ENCODE measurements at regions not wholly inside any gene's neighbourhood (a gene's known extent, or its start where the extent isn't known, plus 50 kb on each side); places are given as distances from the start of the nearest gene placed in this dataset.
"Not testable (repeated sequence)": the region's sequence is repeated elsewhere in the genome, so short reads cannot be mapped to it uniquely, and the experiment has no call there.

DNA sequence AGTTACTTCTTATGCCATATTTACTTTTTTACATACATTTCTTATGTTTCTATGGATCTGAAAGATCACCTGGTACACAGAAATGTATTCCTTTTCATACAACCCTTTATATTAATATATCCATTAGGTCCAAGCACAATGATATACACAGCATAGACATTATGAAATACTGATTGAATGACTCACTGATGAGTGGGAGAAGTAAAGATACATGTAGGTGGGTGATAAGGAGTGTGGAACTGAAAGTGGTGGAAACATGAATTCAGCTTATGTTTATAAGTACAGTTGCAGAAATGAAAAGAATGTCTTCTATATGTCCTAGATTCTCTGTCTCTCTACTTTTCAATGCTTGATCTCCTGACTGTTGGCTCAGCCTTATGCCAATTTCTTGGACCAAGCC is 87.9 kb downstream of the YIPF7 start:
- Histone ChIP-seq H3K4me3 (ENCODE audit: extremely low read depth, insufficient read depth, low read length, poor library complexity, severe bottlenecking) (no peak overlapping the region), H3K4me1 (ENCODE audit: control insufficient read depth, insufficient read depth, low read length, poor library complexity, severe bottlenecking) (no peaks in the 10 kb centered on the region), H3K9me3 (ENCODE audit: control insufficient read depth, low read length) (no peaks in the 10 kb centered on the region), H3K27ac (ENCODE audit: low read depth, low read length, severe bottlenecking) (no peak overlapping the region), H3K36me3 (ENCODE audit: control insufficient read depth, insufficient read depth, low read length) (no peaks in the 10 kb centered on the region)

DNA sequence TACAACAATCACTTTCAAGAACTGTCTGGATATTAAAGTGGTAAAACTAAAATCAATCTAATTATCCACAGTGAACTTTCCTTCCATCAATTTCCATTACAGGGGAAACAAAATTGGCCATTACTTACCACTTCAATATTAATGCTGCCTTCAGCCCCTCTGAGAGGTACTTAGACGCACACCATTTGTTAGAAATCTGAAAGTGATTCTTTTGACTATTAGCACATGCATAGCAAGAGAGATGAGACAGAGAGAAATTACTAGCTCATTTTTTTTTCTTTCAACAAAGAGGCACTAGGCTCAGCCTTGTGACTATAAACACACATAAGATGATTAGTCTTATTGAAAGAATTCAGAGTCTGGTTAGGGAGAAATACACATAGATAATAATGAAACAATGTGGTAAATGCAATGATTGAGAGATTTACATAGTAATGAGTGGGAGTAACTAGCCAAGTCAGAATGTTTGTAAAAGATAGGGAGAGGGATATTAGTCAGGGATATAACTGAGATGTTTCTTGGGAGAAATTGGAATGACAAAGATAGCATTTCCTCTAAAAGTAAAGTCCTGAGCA is 93.3 kb downstream of the YIPF7 start:
- H3K9me3 ChIP-seq (ENCODE audit: control insufficient read depth, low read length) = no peaks in the 10 kb centered on the region
- no CpG with 5 or more reads among the region's 1 CpG for WGBS, 2 experiments (ENCODE audit: insufficient coverage in 2 of 2)
- no peaks in the 10 kb centered on the region for H3K36me3 ChIP-seq (ENCODE audit: control insufficient read depth, insufficient read depth, low read length)
- H3K4me3 ChIP-seq (ENCODE audit: extremely low read depth, insufficient read depth, low read length, poor library complexity, severe bottlenecking) = no peak overlapping the region
- no peak overlapping the region for H3K27ac ChIP-seq (ENCODE audit: low read depth, low read length, severe bottlenecking)
- H3K4me1 ChIP-seq (ENCODE audit: control insufficient read depth, insufficient read depth, low read length, poor library complexity, severe bottlenecking) = no peaks in the 10 kb centered on the region

DNA sequence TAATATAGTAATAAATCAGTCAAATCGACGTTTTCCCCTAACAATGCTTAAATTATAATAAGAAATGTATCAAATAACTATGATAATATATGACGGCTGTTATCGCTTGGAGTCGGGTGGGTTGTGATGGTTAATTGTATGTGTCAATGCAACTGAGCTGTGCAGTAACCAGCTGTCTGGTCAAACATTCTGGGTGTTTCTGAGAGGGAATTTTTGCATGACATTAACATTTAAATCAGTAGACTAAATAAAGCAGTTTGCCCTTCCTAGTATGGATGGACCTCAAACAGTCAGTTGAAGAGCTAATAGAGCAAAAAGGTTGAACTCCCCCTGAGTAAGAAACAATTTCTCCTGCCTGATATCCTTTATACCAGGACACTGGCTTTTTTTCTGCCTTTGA is 96.7 kb downstream of the YIPF7 start:
- H3K27ac ChIP-seq (ENCODE audit: low read depth, low read length, severe bottlenecking) = no peak overlapping the region
- WGBS, 2 experiments (ENCODE audit: insufficient coverage in 2 of 2) = no CpG with 5 or more reads among the region's 5 CpGs
- no peaks in the 10 kb centered on the region for H3K9me3 ChIP-seq (ENCODE audit: control insufficient read depth, low read length)
- H3K4me3 ChIP-seq (ENCODE audit: extremely low read depth, insufficient read depth, low read length, poor library complexity, severe bottlenecking) = no peak overlapping the region
- no peaks in the 10 kb centered on the region for H3K4me1 ChIP-seq (ENCODE audit: control insufficient read depth, insufficient read depth, low read length, poor library complexity, severe bottlenecking)
- no peaks in the 10 kb centered on the region for H3K36me3 ChIP-seq (ENCODE audit: control insufficient read depth, insufficient read depth, low read length)

DNA sequence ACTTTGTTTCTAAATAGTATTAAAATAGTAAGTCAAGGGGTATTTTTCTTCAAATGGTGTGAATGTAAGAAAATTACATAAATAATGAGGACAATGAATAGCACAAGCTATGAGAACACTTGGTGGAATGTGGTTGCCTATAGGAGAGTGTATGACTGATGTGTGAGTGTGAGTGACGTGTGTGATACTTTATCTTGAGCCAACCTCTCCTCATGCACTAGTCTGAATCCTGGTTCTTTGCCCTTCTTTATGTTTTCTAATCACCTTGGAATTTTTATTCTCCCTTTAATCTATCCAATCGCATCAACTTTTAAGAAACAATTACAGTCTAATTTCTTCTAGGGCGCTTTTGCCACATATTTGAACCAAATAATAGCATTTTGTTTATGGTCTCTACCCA is 98.2 kb downstream of the YIPF7 start:
- Histone ChIP-seq H3K27ac (ENCODE audit: low read depth, low read length, severe bottlenecking) (no peak overlapping the region), H3K9me3 (ENCODE audit: control insufficient read depth, low read length) (no peaks in the 10 kb centered on the region), H3K4me1 (ENCODE audit: control insufficient read depth, insufficient read depth, low read length, poor library complexity, severe bottlenecking) (no peaks in the 10 kb centered on the region), H3K36me3 (ENCODE audit: control insufficient read depth, insufficient read depth, low read length) (no peaks in the 10 kb centered on the region), H3K4me3 (ENCODE audit: extremely low read depth, insufficient read depth, low read length, poor library complexity, severe bottlenecking) (no peak overlapping the region)
- 100% methylated on average over 1 of the region's 3 CpGs; no CpG with 5 or more reads in 1 of the 2 experiments for WGBS, 2 experiments (ENCODE audit: insufficient coverage in 2 of 2)

DNA sequence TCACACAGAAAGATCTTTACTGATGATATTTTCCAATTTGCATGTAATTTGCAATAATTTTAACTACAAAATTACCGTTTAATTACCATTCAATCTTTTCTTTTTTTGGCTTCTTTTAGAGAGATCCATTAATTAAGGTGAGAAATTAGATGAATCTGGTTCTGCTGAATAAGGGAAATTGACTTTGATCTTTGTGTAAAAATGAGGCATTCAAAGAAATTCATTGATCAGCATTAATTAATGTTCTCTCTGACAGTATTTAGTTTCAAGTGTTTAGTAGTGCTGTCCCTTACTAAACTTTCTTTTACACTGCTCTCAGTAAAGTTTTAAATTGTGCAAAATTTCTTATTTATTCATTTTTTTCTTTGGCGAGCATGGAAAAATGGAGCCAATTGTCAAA is 97.2 kb upstream of the KCTD8 start:
- no peak overlapping the region for H3K27ac ChIP-seq (ENCODE audit: low read depth, low read length, severe bottlenecking)
- no peaks in the 10 kb centered on the region for H3K36me3 ChIP-seq (ENCODE audit: control insufficient read depth, insufficient read depth, low read length)
- WGBS, 2 experiments (ENCODE audit: insufficient coverage in 2 of 2) = no CpG with 5 or more reads among the region's 2 CpGs
- H3K9me3 ChIP-seq (ENCODE audit: control insufficient read depth, low read length) = no peaks in the 10 kb centered on the region
- H3K4me1 ChIP-seq (ENCODE audit: control insufficient read depth, insufficient read depth, low read length, poor library complexity, severe bottlenecking) = no peaks in the 10 kb centered on the region
- no peak overlapping the region for H3K4me3 ChIP-seq (ENCODE audit: extremely low read depth, insufficient read depth, low read length, poor library complexity, severe bottlenecking)

DNA sequence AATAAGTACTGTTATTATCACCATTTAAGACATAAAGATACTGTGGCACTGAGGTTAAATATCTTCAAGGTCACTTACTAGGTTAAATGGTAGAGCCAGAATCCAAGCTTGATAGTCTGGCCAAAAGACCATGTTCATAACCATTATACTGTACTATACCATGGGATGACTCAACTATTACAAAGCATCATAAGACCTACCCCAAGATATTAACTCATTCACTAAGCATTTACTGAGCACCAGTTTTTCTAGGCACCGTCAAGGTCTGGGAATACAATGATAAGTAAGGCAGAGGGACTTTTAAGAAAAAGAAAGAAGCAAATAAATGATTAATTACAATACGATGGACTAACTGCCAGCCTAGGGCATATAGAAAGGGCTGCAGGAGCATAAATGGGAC is 95.5 kb upstream of the KCTD8 start:
- Histone ChIP-seq H3K27ac (ENCODE audit: low read depth, low read length, severe bottlenecking) (no peak overlapping the region), H3K9me3 (ENCODE audit: control insufficient read depth, low read length) (no peaks in the 10 kb centered on the region), H3K4me3 (ENCODE audit: extremely low read depth, insufficient read depth, low read length, poor library complexity, severe bottlenecking) (no peak overlapping the region), H3K4me1 (ENCODE audit: control insufficient read depth, insufficient read depth, low read length, poor library complexity, severe bottlenecking) (no peaks in the 10 kb centered on the region), H3K36me3 (ENCODE audit: control insufficient read depth, insufficient read depth, low read length) (no peaks in the 10 kb centered on the region)
- WGBS, 2 experiments (ENCODE audit: insufficient coverage in 2 of 2) = 100% methylated on average over 1 of the region's 2 CpGs

DNA sequence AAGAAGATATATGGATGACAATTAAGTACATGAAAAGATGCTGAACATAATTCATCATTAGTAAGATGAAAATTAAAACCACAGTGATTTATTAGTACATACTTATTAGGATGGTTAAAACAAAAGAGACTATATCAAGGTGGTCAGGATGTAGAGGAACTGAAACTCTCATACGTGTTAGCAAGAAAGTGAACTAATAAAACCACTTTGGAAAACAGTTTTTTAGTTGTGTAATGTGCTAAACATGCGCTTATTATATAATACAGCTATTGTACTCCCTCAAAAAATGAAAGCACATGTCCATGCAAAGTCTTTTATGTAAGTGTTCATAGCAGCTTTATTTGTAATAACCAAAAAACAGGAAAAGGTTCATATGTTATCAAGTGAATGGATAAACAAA is 89.9 kb upstream of the KCTD8 start:
- Histone ChIP-seq H3K27ac (ENCODE audit: low read depth, low read length, severe bottlenecking) (no peak overlapping the region), H3K36me3 (ENCODE audit: control insufficient read depth, insufficient read depth, low read length) (no peaks in the 10 kb centered on the region), H3K4me1 (ENCODE audit: control insufficient read depth, insufficient read depth, low read length, poor library complexity, severe bottlenecking) (no peaks in the 10 kb centered on the region), H3K4me3 (ENCODE audit: extremely low read depth, insufficient read depth, low read length, poor library complexity, severe bottlenecking) (no peak overlapping the region), H3K9me3 (ENCODE audit: control insufficient read depth, low read length) (no peaks in the 10 kb centered on the region)
- 86% methylated on average over 1 of the region's 2 CpGs; no CpG with 5 or more reads in 1 of the 2 experiments for WGBS, 2 experiments (ENCODE audit: insufficient coverage in 2 of 2)

DNA sequence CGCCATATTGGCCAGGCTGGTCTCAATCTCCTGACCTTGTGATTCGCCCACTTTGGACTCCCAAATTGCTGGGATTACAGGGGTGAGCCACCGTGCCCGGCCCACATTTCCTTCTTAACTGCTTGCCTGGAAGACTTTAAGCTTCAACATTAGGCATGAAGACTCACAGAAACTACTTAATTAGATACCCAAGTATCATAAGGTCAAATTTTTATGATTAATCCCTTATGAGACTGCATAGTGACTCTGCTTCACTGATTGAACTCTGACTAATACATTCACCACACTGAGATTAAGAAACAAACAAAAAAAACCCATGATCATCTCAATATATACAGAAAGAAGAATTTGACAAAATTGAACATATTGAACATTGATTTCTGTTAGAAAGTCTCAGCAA is 87.4 kb upstream of the KCTD8 start:
- H3K4me3 ChIP-seq (ENCODE audit: extremely low read depth, insufficient read depth, low read length, poor library complexity, severe bottlenecking) = no peak overlapping the region
- WGBS, 2 experiments (ENCODE audit: insufficient coverage in 2 of 2) = 89 to 100% methylated on average over 3 of the region's 4 CpGs
- no peaks in the 10 kb centered on the region for H3K9me3 ChIP-seq (ENCODE audit: control insufficient read depth, low read length)
- H3K36me3 ChIP-seq (ENCODE audit: control insufficient read depth, insufficient read depth, low read length) = no peaks in the 10 kb centered on the region
- H3K27ac ChIP-seq (ENCODE audit: low read depth, low read length, severe bottlenecking) = no peak overlapping the region
- H3K4me1 ChIP-seq (ENCODE audit: control insufficient read depth, insufficient read depth, low read length, poor library complexity, severe bottlenecking) = no peaks in the 10 kb centered on the region

DNA sequence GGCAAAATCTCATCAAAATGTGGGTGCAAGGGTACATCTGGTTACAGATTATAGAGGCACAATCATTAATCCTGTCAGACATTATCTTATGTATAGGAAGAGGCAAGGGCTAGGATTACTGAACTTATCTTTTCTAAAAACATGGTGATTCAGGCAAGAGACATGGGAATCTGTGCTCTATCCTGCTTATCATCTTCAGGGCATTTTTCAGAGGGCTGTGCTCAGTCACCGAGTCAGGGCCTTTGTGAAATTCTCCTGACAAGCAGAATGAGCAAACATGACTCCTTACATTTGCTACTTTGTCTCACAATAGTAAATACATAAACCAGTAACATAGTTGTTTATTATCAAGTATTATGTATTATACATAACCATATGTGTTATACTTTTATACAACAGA is 84.2 kb upstream of the KCTD8 start:
- no peak overlapping the region for H3K4me3 ChIP-seq (ENCODE audit: extremely low read depth, insufficient read depth, low read length, poor library complexity, severe bottlenecking)
- H3K27ac ChIP-seq (ENCODE audit: low read depth, low read length, severe bottlenecking) = peak overlapping the region; percentile 48
- WGBS, 2 experiments (ENCODE audit: insufficient coverage in 2 of 2) = 67% methylated on average over 1 of the region's 1 CpG; no CpG with 5 or more reads in 1 of the 2 experiments

DNA sequence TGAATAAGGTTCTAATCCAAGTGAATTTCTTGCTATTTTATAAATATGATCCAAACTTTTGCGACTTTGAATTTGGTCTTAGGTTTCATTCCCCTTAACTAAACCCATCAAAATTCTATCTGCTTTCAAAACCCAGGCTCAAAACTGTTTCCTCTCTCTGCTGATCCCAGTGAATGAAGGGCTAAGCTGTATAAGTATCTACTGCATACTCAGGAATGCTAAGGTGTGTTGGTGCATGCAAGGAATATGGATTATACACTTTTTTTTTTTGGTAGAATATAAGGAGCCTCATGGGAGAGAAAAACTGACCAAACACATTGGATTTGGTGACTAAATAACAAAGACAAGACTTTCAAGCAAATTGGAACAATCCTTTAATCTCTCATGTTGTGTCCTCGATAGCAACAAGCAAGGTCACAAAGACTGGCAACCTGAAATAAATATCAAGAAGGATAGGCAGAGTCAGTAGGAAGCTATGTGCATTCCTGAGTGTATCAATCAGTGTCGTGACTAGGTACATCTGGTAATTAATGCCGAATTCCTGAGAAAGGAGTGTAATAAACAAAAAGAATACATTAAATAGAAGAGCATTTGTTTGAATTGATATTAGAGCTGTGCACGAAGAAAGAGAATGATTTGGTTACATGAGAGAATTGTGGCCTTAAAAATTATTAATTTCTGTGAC is 74.3 kb upstream of the KCTD8 start:
- WGBS, 2 experiments (ENCODE audit: insufficient coverage in 2 of 2) = 100% methylated on average over 1 of the region's 5 CpGs; no CpG with 5 or more reads in 1 of the 2 experiments
- H3K9me3 ChIP-seq (ENCODE audit: control insufficient read depth, low read length) = no peaks in the 10 kb centered on the region

More for the DNA sequence above, 84.2 kb upstream of the KCTD8 start:
- Histone ChIP-seq H3K4me1 (ENCODE audit: control insufficient read depth, insufficient read depth, low read length, poor library complexity, severe bottlenecking) (peaks cover 4% of the 10 kb centered on the region), H3K9me3 (ENCODE audit: control insufficient read depth, low read length) (no peaks in the 10 kb centered on the region), H3K36me3 (ENCODE audit: control insufficient read depth, insufficient read depth, low read length) (no peaks in the 10 kb centered on the region)

DNA sequence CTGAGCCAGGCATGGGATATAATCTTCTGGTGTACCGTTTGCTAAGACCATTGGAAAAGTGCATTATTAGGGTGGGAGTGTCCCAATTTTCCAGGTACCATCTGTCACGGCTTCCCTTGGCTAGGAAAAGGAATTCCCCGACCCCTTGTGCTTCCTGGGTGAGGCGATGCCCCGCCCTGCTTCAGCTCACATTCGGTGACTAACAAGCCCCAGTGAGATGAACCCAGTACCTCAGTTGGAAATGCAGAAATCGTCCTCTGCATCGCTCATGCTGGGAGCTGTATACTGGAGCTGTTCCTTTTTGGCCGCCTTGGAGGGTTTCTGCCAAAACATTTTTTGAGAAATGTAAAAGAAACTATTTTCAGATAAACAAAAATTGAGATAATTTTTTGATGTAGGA is 53.6 kb upstream of the KCTD8 start:
- WGBS, 2 experiments (ENCODE audit: insufficient coverage in 2 of 2) = 89 to 94% methylated on average over 6 to 8 of the region's 9 CpGs
- not testable (repeated sequence) for H3K27ac ChIP-seq (ENCODE audit: low read depth, low read length, severe bottlenecking); H3K9me3 ChIP-seq (ENCODE audit: control insufficient read depth, low read length); H3K4me3 ChIP-seq (ENCODE audit: extremely low read depth, insufficient read depth, low read length, poor library complexity, severe bottlenecking); H3K4me1 ChIP-seq (ENCODE audit: control insufficient read depth, insufficient read depth, low read length, poor library complexity, severe bottlenecking); H3K36me3 ChIP-seq (ENCODE audit: control insufficient read depth, insufficient read depth, low read length)

More for the DNA sequence above, 74.3 kb upstream of the KCTD8 start:
- Histone ChIP-seq H3K4me1 (ENCODE audit: control insufficient read depth, insufficient read depth, low read length, poor library complexity, severe bottlenecking) (no peaks in the 10 kb centered on the region), H3K4me3 (ENCODE audit: extremely low read depth, insufficient read depth, low read length, poor library complexity, severe bottlenecking) (no peak overlapping the region), H3K27ac (ENCODE audit: low read depth, low read length, severe bottlenecking) (no peak overlapping the region), H3K36me3 (ENCODE audit: control insufficient read depth, insufficient read depth, low read length) (no peaks in the 10 kb centered on the region)
